Retinal pigment epithelial cell (primary cell): ENCODE measurements at regions not wholly inside any gene's neighbourhood (a gene's known extent, or its start where the extent isn't known, plus 50 kb on each side); places are given as distances from the start of the nearest gene placed in this dataset.
A peak's percentile ranks its signal among the peaks of the same experiment; 100 is the strongest.

Experiments used
- DNase-seq: peaks from one replicate; pipeline ENCODE4 v3.0.0-alpha.2; 2010; ENCODE audit warnings: low read depth
- H3K4me3 ChIP-seq: 2 replicates; pipeline ENCODE4 v1.5.1; 2011; ENCODE audit warnings: mild to moderate bottlenecking, low read length, control low read depth, moderate library complexity
- TF ChIP-seq, protein P1 (sequence below): conservative IDR thresholded peaks from 2 replicates; pipeline ENCODE4 v1.5.1; 2011; ENCODE audit warnings: low read depth, low read length, control low read depth, inconsistent platforms

DNA sequence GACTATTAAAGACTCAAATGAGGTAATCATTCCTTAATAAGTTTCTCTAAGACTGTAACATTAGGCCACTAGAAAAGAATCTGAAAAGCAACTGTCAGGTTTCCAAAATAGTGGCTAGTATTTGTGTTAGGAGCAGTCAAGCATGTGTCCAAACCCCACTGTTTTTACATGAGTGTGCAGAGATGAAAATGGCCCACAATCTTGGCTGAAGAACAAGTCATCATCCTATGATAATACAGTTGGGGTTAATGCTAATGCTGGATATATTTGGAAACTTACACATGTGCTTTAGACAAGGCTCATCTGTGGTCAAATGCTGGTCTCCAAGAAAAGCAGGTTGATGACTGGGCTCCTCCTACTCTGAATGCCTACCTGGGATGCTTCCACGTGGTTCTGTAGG is 73.6 kb downstream of the MAIP1 start:
- TF ChIP-seq, protein P1, sequence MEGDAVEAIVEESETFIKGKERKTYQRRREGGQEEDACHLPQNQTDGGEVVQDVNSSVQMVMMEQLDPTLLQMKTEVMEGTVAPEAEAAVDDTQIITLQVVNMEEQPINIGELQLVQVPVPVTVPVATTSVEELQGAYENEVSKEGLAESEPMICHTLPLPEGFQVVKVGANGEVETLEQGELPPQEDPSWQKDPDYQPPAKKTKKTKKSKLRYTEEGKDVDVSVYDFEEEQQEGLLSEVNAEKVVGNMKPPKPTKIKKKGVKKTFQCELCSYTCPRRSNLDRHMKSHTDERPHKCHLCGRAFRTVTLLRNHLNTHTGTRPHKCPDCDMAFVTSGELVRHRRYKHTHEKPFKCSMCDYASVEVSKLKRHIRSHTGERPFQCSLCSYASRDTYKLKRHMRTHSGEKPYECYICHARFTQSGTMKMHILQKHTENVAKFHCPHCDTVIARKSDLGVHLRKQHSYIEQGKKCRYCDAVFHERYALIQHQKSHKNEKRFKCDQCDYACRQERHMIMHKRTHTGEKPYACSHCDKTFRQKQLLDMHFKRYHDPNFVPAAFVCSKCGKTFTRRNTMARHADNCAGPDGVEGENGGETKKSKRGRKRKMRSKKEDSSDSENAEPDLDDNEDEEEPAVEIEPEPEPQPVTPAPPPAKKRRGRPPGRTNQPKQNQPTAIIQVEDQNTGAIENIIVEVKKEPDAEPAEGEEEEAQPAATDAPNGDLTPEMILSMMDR, result no peak
- DNase-seq, result no peak
- no peak overlapping the region for H3K4me3 ChIP-seq

DNA sequence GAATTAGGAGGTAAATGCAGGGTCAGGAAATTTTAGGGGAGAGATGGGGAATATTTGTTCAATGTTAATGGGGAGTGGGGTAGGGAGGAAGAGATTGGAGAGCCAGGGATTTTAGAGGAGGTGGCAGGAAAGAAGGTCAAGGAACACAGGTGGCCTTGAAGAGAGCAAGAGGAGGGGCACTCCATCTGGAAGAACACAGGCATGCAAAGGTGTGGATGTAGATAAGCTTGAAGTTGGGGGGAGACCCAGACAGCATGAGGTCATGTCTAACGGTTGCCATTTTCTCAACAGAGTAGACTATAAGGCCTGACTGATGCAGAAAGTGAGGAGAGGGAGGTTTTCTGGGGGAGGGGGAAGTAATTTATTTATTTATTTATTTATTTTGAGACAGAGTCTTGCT is 77.5 kb downstream of the MAIP1 start:
- no peak overlapping the region for H3K4me3 ChIP-seq
- no peak for DNase-seq
- TF ChIP-seq, protein P1, result no peak

DNA sequence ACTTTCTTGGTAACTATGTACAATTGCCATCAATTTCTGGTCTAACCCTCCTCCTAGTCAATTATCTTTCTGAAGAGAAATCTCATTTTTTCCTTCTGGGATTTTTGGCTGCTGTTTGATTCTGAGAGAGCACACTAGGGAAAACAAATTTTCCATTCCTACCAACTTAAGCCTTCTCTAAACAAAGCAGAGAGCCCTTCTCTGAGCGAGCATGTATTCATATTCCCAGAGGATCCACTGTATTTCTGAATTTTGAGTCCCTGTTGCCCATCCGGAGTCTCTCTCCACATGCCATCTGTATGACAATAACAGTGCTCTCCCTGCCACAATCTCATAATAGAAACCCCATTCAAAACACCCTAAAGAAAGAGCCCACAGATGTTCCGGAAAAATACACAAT is 78.5 kb downstream of the MAIP1 start:
- TF ChIP-seq, protein P1, result no peak
- H3K4me3 ChIP-seq, result no peak overlapping the region
- DNase-seq, result no peak

DNA sequence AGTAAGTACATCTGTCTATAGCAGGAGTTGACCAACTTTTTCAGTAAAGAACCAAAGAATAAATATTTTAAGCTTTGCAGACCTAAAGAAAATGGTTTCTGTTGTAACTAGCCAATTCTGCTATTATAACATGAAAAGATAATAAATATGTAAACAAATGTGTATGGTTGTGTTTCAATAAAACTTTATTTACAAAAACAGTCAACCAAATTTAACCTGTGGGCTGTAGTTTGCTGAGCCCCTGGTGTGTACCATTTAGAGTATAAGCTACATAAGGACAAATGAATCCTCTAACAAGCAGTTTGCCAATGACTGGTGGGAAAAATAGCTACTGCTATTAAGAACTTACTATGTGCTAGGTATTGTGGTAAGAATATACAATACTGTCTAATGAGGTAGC is 79.4 kb downstream of the MAIP1 start:
- H3K4me3 ChIP-seq, result no peak overlapping the region
- TF ChIP-seq, protein P1, result no peak
- no peak for DNase-seq

DNA sequence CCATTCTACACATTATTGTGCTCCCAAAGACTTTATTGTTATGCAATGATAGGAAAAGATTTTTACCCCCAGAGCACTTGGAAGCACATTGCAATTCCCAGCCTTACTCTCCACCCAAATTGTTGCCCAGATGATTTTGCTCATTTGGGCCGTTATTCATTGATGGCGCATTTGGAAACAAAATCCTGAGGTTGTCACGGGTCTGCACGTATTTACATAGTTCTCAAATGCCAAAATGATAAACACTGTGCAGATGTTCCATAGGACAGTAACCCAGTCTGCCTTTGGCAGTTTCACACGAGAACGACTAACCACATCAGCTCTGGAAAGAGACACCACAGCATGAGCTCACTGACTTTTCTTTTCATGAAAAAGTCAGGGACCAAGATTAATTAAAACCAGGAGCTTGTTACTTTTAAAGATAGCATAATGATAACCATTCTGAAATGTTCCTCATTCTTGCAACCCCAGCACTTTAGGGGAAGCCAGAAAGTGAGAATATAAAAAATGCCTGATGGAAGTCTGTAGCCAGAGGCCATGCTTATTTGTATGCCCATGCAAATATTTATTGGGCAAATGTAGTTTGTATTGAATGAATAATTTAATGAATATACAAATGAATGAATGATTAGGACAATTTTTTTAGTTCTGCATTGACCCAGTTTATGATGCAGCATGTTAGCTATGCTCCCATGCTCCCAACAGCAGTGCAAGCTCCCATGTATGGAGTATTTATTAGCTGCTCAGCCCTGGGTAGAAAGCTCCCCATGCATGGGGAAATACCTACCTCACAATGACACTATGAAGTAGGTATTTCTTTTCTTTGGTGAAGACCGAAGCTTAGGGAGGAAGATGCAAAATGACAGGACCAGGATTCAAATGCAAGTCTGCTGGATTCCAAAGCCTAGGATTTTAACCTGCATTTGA is 84.6 kb downstream of the MAIP1 start:
- H3K4me3 ChIP-seq, result no peak overlapping the region
- no peak for DNase-seq
- TF ChIP-seq, protein P1, result no peak

DNA sequence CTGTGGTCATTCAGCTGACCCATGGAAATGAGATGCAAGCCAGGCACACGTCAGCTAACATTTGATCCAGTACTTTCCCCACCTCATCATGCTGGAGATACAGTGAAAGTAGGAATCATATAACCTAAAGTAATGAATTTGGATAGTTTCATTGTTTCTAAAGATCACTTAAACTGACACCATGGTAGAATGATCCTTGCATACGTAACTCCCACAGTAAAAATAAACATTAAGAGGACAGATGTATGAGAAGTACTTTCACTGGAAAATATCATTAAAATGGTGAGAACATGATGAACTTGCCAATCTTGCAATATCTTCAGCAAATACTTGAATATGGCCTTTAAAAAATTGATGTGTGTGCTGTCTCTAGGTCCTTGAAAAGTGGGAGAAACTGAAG is 85.4 kb downstream of the MAIP1 start:
- no peak overlapping the region for H3K4me3 ChIP-seq
- TF ChIP-seq, protein P1, result no peak
- DNase-seq, result no peak

DNA sequence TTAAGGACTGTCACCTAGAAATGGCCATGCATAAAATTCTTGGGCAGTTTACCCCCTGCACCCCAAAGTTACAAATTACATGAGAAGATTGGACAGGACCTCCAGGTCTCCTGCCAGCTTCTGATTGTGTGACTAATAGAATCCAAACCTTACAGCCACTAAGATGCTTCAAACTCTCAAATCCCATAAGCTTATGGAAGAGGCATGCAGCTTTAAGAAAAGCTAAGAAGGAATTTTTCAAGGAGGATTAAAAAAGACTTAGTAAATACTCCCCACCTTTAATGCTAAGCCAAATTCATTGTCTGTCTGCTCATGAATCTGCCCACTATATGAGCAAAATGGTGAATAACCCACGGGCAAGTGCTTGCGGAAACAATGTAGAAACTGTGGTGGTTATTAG is 86.3 kb downstream of the MAIP1 start:
- TF ChIP-seq, protein P1, result no peak

More for the DNA sequence above, 86.3 kb downstream of the MAIP1 start:
- H3K4me3 ChIP-seq, result no peak overlapping the region
- DNase-seq, result peak; percentile 55
